ENCODE measurements at regions not wholly inside any gene's neighbourhood (a gene's known extent, or its start where the extent isn't known, plus 50 kb on each side); places are given as distances from the start of the nearest gene placed in this dataset.

DNA sequence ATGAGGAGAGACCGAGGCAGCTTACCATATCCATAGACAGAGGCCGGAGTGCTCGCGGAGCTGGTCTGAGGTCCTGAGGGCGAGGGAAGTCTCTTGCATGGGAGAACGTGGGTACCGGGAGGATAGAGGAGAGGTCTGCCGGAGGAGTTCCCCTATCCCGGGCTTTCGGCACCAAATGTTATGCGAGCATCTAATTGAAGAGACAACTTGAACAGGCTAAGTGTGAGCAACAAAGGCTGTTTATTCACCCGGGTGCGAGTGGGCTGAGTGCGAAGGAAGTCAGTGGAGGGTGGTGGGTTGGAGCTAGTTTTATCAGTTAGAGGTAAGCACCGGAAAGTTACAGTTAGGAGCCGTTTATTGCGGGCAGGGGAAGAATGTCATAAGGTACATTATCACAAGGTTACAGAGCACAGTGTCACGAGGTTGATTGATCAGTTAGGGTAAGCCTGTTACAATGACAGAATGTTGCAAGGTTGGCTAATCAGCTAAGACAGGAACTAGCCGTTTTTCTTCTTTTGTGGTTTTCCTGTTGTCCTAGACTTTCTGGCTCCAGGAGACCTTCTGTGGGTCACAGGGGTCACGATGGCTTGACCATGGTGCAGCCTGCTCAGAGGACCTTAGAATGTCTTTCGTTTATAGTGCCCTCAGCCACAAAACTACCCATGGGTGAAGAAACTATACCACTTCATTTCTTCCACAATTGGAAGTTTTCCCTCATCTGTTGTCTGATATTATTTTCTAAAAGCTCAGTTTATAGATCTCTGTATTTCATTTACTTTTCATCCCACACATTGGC is 746.0 kb upstream of the ADGRB3 start (continued):
- TF ChIP-seq, protein P1, sequence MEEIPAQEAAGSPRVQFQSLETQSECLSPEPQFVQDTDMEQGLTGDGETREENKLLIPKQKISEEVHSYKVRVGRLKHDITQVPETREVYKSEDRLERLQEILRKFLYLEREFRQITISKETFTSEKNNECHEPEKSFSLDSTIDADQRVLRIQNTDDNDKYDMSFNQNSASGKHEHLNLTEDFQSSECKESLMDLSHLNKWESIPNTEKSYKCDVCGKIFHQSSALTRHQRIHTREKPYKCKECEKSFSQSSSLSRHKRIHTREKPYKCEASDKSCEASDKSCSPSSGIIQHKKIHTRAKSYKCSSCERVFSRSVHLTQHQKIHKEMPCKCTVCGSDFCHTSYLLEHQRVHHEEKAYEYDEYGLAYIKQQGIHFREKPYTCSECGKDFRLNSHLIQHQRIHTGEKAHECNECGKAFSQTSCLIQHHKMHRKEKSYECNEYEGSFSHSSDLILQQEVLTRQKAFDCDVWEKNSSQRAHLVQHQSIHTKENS (CRISPR knock-in tag; IDR thresholded peaks at IDR 0.05) = no peak
- peak; percentile 95 for TF ChIP-seq HDAC3 (IDR thresholded peaks at IDR 0.05; ENCODE audit: borderline replicate concordance, partially characterized antibody)
- no peak; the same call in 1 of the 2 replicates for TF ChIP-seq CHD2 (IDR thresholded peaks at IDR 0.05; ENCODE audit: low read depth, low read length)
- peak; percentile 94 for TF ChIP-seq TAL1 (IDR thresholded peaks at IDR 0.05)
- no peak for TF ChIP-seq CBFB (CRISPR knock-in tag; IDR thresholded peaks at IDR 0.05)
- peak; percentile 47 to 82; a peak in 3 of 4 replicates for TF ChIP-seq TBL1XR1 (IDR thresholded peaks at IDR 0.05; ENCODE audit: low read length in 2 of 2)
- TF ChIP-seq SMARCE1 (IDR thresholded peaks at IDR 0.05) = peak; percentile 94
- peak; percentile 96 to 98 for TF ChIP-seq NCOA2 (IDR thresholded peaks at IDR 0.05; ENCODE audit: partially characterized antibody in 2 of 2)
- TF ChIP-seq SAFB2 (IDR thresholded peaks at IDR 0.05; ENCODE audit: borderline replicate concordance, low read depth, low read length, severe bottlenecking) = no peak
- TF ChIP-seq, protein P2, sequence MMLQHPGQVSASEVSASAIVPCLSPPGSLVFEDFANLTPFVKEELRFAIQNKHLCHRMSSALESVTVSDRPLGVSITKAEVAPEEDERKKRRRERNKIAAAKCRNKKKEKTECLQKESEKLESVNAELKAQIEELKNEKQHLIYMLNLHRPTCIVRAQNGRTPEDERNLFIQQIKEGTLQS (IDR thresholded peaks at IDR 0.05) = peak; percentile 90
- TF ChIP-seq, protein P2 (CRISPR knock-in tag; conservative IDR thresholded peaks at IDR 0.05) = peak; percentile 47; the same call in 1 of the 2 replicates
- TF ChIP-seq, protein P3, sequence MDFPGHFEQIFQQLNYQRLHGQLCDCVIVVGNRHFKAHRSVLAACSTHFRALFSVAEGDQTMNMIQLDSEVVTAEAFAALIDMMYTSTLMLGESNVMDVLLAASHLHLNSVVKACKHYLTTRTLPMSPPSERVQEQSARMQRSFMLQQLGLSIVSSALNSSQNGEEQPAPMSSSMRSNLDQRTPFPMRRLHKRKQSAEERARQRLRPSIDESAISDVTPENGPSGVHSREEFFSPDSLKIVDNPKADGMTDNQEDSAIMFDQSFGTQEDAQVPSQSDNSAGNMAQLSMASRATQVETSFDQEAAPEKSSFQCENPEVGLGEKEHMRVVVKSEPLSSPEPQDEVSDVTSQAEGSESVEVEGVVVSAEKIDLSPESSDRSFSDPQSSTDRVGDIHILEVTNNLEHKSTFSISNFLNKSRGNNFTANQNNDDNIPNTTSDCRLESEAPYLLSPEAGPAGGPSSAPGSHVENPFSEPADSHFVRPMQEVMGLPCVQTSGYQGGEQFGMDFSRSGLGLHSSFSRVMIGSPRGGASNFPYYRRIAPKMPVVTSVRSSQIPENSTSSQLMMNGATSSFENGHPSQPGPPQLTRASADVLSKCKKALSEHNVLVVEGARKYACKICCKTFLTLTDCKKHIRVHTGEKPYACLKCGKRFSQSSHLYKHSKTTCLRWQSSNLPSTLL (IDR thresholded peaks at IDR 0.05) = no peak
- TF ChIP-seq PHB2 (IDR thresholded peaks at IDR 0.05; ENCODE audit: low read depth) = peak; percentile 91
- TF ChIP-seq GABPB2 (CRISPR knock-in tag; conservative IDR thresholded peaks at IDR 0.05) = no peak; the same call in 1 of the 2 replicates
- TF ChIP-seq, protein P4, sequence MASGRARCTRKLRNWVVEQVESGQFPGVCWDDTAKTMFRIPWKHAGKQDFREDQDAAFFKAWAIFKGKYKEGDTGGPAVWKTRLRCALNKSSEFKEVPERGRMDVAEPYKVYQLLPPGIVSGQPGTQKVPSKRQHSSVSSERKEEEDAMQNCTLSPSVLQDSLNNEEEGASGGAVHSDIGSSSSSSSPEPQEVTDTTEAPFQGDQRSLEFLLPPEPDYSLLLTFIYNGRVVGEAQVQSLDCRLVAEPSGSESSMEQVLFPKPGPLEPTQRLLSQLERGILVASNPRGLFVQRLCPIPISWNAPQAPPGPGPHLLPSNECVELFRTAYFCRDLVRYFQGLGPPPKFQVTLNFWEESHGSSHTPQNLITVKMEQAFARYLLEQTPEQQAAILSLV (tag; IDR thresholded peaks at IDR 0.05) = peak; percentile 78
- no peak for TF ChIP-seq ZNF431 (CRISPR knock-in tag; IDR thresholded peaks at IDR 0.05)
- no peak for TF ChIP-seq ASH1L (IDR thresholded peaks at IDR 0.05; ENCODE audit: borderline replicate concordance, low read depth, partially characterized antibody)
- TF ChIP-seq HIVEP1 (CRISPR knock-in tag; IDR thresholded peaks at IDR 0.05) = peak; percentile 74; the same call in 1 of the 2 replicates
- no peak for TF ChIP-seq MCM5 (IDR thresholded peaks at IDR 0.05; ENCODE audit: low read depth)
- no peak for TF ChIP-seq ARID2 (IDR thresholded peaks at IDR 0.05)
- TF ChIP-seq ATF1 (CRISPR knock-in tag; IDR thresholded peaks at IDR 0.05) = no peak
- TF ChIP-seq ATF1 (tag; IDR thresholded peaks at IDR 0.05) = peak; percentile 92
- TF ChIP-seq ZNF584 (CRISPR knock-in tag; IDR thresholded peaks at IDR 0.05; ENCODE audit: low read depth) = peak; percentile 92
- TF ChIP-seq SP2 (IDR thresholded peaks at IDR 0.05; ENCODE audit: extremely low read depth, low read depth, low read length, poor library complexity, severe bottlenecking) = no peak
- no peak for TF ChIP-seq ZNF232 (CRISPR knock-in tag; IDR thresholded peaks at IDR 0.05)
- TF ChIP-seq PHF8 (IDR thresholded peaks at IDR 0.05; ENCODE audit: borderline replicate concordance, low read length) = peak; percentile 46

Measured in K562 (cell line).